OCI-LY7 (cell line): ENCODE measurements at regions not wholly inside any gene's neighbourhood (a gene's known extent, or its start where the extent isn't known, plus 50 kb on each side); places are given as distances from the start of the nearest gene placed in this dataset.

Source experiments
- CTCF ChIP-seq: fragments of 200-600 bp; sonication (generic); conservative IDR thresholded peaks from 2 replicates; pipeline ENCODE4 v1.5.1; 2014; ENCODE audit warnings: mild to moderate bottlenecking, antibody characterized with exemption, low read length, moderate library complexity, mixed read lengths
- EZH2phosphoT487 ChIP-seq: fragments of 200-600 bp; sonication (generic); IDR thresholded peaks from 2 replicates; pipeline ENCODE4 v1.6.1; 2018; ENCODE audit warnings: low read depth, borderline replicate concordance, mild to moderate bottlenecking, mixed run types, antibody characterized with exemption, low read length, moderate library complexity, mixed read lengths

- TF ChIP-seq CTCF (no peak), EZH2phosphoT487 (no peak)
These were observed 97.3 kb upstream of the DAB2 start for GRCh38 chr5:39521940-39522590.
